ENCODE measurements at regions not wholly inside any gene's neighbourhood (a gene's known extent, or its start where the extent isn't known, plus 50 kb on each side); places are given as distances from the start of the nearest gene placed in this dataset.

DNA sequence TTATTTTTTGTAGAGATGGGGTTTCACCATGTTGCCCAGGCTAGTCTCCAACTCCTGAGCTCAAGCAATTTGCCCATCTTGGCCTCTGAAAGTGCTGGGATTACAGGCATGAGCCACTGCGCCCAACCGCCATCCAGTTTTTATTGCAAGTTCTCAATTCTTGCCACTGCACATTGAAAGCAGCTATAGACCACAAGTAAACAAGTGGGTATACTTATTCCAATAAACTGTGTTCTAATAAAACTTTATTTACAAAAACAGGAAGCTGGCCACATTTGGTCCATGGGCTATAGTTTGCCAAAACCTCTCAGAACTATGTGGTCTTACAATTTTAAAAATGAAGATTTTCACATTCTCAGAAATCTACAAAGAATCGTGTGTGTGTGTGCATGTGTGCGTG lies 313.6 kb upstream of the RASGEF1B start:
- TF ChIP-seq, protein P1, sequence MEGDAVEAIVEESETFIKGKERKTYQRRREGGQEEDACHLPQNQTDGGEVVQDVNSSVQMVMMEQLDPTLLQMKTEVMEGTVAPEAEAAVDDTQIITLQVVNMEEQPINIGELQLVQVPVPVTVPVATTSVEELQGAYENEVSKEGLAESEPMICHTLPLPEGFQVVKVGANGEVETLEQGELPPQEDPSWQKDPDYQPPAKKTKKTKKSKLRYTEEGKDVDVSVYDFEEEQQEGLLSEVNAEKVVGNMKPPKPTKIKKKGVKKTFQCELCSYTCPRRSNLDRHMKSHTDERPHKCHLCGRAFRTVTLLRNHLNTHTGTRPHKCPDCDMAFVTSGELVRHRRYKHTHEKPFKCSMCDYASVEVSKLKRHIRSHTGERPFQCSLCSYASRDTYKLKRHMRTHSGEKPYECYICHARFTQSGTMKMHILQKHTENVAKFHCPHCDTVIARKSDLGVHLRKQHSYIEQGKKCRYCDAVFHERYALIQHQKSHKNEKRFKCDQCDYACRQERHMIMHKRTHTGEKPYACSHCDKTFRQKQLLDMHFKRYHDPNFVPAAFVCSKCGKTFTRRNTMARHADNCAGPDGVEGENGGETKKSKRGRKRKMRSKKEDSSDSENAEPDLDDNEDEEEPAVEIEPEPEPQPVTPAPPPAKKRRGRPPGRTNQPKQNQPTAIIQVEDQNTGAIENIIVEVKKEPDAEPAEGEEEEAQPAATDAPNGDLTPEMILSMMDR (IDR thresholded peaks at IDR 0.05; ENCODE audit: low read depth, low read length, poor library complexity, severe bottlenecking): no peak
- no peak for TF ChIP-seq EZH2phosphoT487 (IDR thresholded peaks at IDR 0.05; ENCODE audit: borderline replicate concordance, low read length)

All from DOHH2 (cell line).